Astrocyte of the cerebellum (primary cell): ENCODE measurements at regions not wholly inside any gene's neighbourhood (a gene's known extent, or its start where the extent isn't known, plus 50 kb on each side); places are given as distances from the start of the nearest gene placed in this dataset.
"Not testable (repeated sequence)": the region's sequence is repeated elsewhere in the genome, so short reads cannot be mapped to it uniquely, and the experiment has no call there.

ENCODE experiments used
- DNase-seq: peaks from one replicate; pipeline ENCODE4 v3.0.0-alpha.2; 2011; ENCODE audit warnings: low read depth
- H3K4me3 ChIP-seq: 2 replicates; pipeline ENCODE4 v1.5.1; 2011; ENCODE audit warnings: mild to moderate bottlenecking, low read depth, low read length, moderate library complexity
- in situ Hi-C: cut with HindIII; loops from 2 replicates; pipeline ENCODE4 v1.10.0; 2017; ENCODE audit warnings: low sequenced_read_pairs

- DNase-seq, in situ Hi-C loops, H3K4me3 ChIP-seq: not testable (repeated sequence)
These were observed 1834.2 kb downstream of the FOXD4L5 start for GRCh38 chr9:63450836-63451235.

- in situ Hi-C loops, DNase-seq, H3K4me3 ChIP-seq: not testable (repeated sequence)
These were observed 1859.9 kb downstream of the FOXD4L5 start for GRCh38 chr9:63425123-63425522.

- H3K4me3 ChIP-seq, in situ Hi-C loops, DNase-seq: not testable (repeated sequence)
These were observed 1894.1 kb downstream of the FOXD4L5 start for GRCh38 chr9:63390897-63391296.

- in situ Hi-C loops, DNase-seq, H3K4me3 ChIP-seq: not testable (repeated sequence)
These were observed 1899.5 kb downstream of the FOXD4L5 start for GRCh38 chr9:63385479-63385878.

GRCh38 chr9:63379864-63380263 lies 1905.1 kb downstream of the FOXD4L5 start:
- in situ Hi-C loops, H3K4me3 ChIP-seq, DNase-seq: not testable (repeated sequence)

GRCh38 chr9:63354219-63354618 lies 1930.8 kb downstream of the FOXD4L5 start:
- in situ Hi-C loops, DNase-seq, H3K4me3 ChIP-seq: not testable (repeated sequence)

GRCh38 chr9:63347347-63347746 lies 1937.7 kb downstream of the FOXD4L5 start:
- in situ Hi-C loops: not testable (repeated sequence)

GRCh38 chr9:63346310-63347048 lies 1938.5 kb downstream of the FOXD4L5 start:
- in situ Hi-C loops, H3K4me3 ChIP-seq: not testable (repeated sequence)
- peak; percentile 66 for DNase-seq

More at GRCh38 chr9:63347347-63347746, 1937.7 kb downstream of the FOXD4L5 start:
- DNase-seq, H3K4me3 ChIP-seq: not testable (repeated sequence)

GRCh38 chr9:63344408-63344807 lies 1940.6 kb downstream of the FOXD4L5 start:
- in situ Hi-C loops, H3K4me3 ChIP-seq, DNase-seq: not testable (repeated sequence)

- in situ Hi-C loops, H3K4me3 ChIP-seq, DNase-seq: not testable (repeated sequence)
These were observed 1942.5 kb downstream of the FOXD4L5 start for GRCh38 chr9:63342528-63342927.

GRCh38 chr9:63337899-63338604 lies 1947.0 kb downstream of the FOXD4L5 start:
- DNase-seq, in situ Hi-C loops: not testable (repeated sequence)

GRCh38 chr9:63335286-63335685 lies 1949.7 kb downstream of the FOXD4L5 start:
- in situ Hi-C loops, H3K4me3 ChIP-seq, DNase-seq: not testable (repeated sequence)

More at GRCh38 chr9:63337899-63338604, 1947.0 kb downstream of the FOXD4L5 start:
- H3K4me3 ChIP-seq: not testable (repeated sequence)

GRCh38 chr9:63334187-63334586 lies 1950.8 kb downstream of the FOXD4L5 start:
- DNase-seq, H3K4me3 ChIP-seq, in situ Hi-C loops: not testable (repeated sequence)

- H3K4me3 ChIP-seq, in situ Hi-C loops, DNase-seq: not testable (repeated sequence)
These were observed 1951.9 kb downstream of the FOXD4L5 start for GRCh38 chr9:63333083-63333482.

GRCh38 chr9:63328313-63328712 lies 1956.7 kb downstream of the FOXD4L5 start:
- in situ Hi-C loops: not testable (repeated sequence)

GRCh38 chr9:63327211-63327610 lies 1957.8 kb downstream of the FOXD4L5 start:
- H3K4me3 ChIP-seq, in situ Hi-C loops, DNase-seq: not testable (repeated sequence)

More at GRCh38 chr9:63328313-63328712, 1956.7 kb downstream of the FOXD4L5 start:
- not testable (repeated sequence) for DNase-seq, H3K4me3 ChIP-seq

- in situ Hi-C loops, DNase-seq, H3K4me3 ChIP-seq: not testable (repeated sequence)
These were observed 1958.3 kb downstream of the FOXD4L5 start for GRCh38 chr9:63326665-63327064.

- in situ Hi-C loops, DNase-seq, H3K4me3 ChIP-seq: not testable (repeated sequence)
These were observed 1959.3 kb downstream of the FOXD4L5 start for GRCh38 chr9:63325696-63326095.
